KMS-11 (cell line): ENCODE measurements at regions not wholly inside any gene's neighbourhood (a gene's known extent, or its start where the extent isn't known, plus 50 kb on each side); places are given as distances from the start of the nearest gene placed in this dataset.

Experiments
- H2AFZ ChIP-seq: fragments of 200-600 bp; sonication (generic); 2 replicates; pipeline ENCODE4 v1.6.1; 2016; ENCODE audit warnings: antibody characterized with exemption, mixed run types, low read depth
- H3K27ac ChIP-seq: fragments of 200-600 bp; sonication (generic); 2 replicates; pipeline ENCODE4 v1.6.1; 2016; ENCODE audit warnings: mild to moderate bottlenecking, mixed run types
- H3K27me3 ChIP-seq: fragments of 200-600 bp; sonication (generic); 2 replicates; pipeline ENCODE4 v1.6.1; 2017; ENCODE audit warnings: mild to moderate bottlenecking, low read depth, mixed run types, moderate library complexity; ENCODE audit not compliant: insufficient read depth
- H3K36me3 ChIP-seq: fragments of 200-600 bp; sonication (generic); 2 replicates; pipeline ENCODE4 v1.6.1; 2017; ENCODE audit warnings: mild to moderate bottlenecking, mixed run types; ENCODE audit not compliant: insufficient read depth
- H3K4me1 ChIP-seq: fragments of 200-600 bp; sonication (generic); 2 replicates; pipeline ENCODE4 v1.6.1; 2016; ENCODE audit warnings: mild to moderate bottlenecking, low read depth, mixed run types; ENCODE audit not compliant: poor library complexity, severe bottlenecking
- H3K4me2 ChIP-seq: fragments of 200-600 bp; sonication (generic); 2 replicates; pipeline ENCODE4 v1.7.0; 2016; ENCODE audit warnings: mild to moderate bottlenecking, mixed run types
- H3K4me3 ChIP-seq: fragments of 200-600 bp; sonication (generic); IDR thresholded peaks from 2 replicates; pipeline ENCODE4 v1.6.1; 2017; ENCODE audit warnings: low read depth, low read length, mixed read lengths; ENCODE audit not compliant: insufficient read depth
- H3K79me2 ChIP-seq: fragments of 200-600 bp; sonication (generic); 2 replicates; pipeline ENCODE4 v1.6.1; 2016; ENCODE audit warnings: low read depth, mixed run types; ENCODE audit not compliant: insufficient read depth
- H3K9ac ChIP-seq: fragments of 200-600 bp; sonication (generic); 2 replicates; pipeline ENCODE4 v1.6.1; 2016; ENCODE audit warnings: mild to moderate bottlenecking, mixed run types
- H4K20me1 ChIP-seq: fragments of 200-600 bp; sonication (generic); 2 replicates; pipeline ENCODE4 v1.6.1; 2016; ENCODE audit warnings: mild to moderate bottlenecking, mixed run types; ENCODE audit not compliant: insufficient read depth
- CTCF ChIP-seq: fragments of 200-600 bp; sonication (generic); conservative IDR thresholded peaks from 2 replicates; pipeline ENCODE4 v1.6.1; 2017; ENCODE audit warnings: low read depth, mild to moderate bottlenecking, antibody characterized with exemption, low read length, moderate library complexity, mixed read lengths

GRCh38 chr7:142671506-142671905 is 77.8 kb upstream of the PRSS1 start:
- no peak overlapping the region for H3K27ac ChIP-seq
- no peak overlapping the region for H3K4me3 ChIP-seq
- H3K9ac ChIP-seq, result no peak overlapping the region

GRCh38 chr7:142670511-142670910 is 78.8 kb upstream of the PRSS1 start:
- no peaks in the 10 kb centered on the region for H3K4me1 ChIP-seq
- no peak overlapping the region for H2AFZ ChIP-seq

More at GRCh38 chr7:142671506-142671905, 77.8 kb upstream of the PRSS1 start:
- Histone ChIP-seq H3K4me1 (no peaks in the 10 kb centered on the region), H4K20me1 (no peaks in the 10 kb centered on the region), H3K27me3 (no peaks in the 10 kb centered on the region), H3K36me3 (no peaks in the 10 kb centered on the region), H3K79me2 (no peaks in the 10 kb centered on the region), H2AFZ (no peak overlapping the region), H3K4me2 (no peak overlapping the region)
- no peak for TF ChIP-seq CTCF

GRCh38 chr7:142669074-142669654 is 80.1 kb upstream of the PRSS1 start:
- Histone ChIP-seq H2AFZ (no peak overlapping the region), H3K4me2 (no peak overlapping the region), H3K27me3 (no peaks in the 10 kb centered on the region), H4K20me1 (no peaks in the 10 kb centered on the region), H3K27ac (no peak overlapping the region), H3K79me2 (no peaks in the 10 kb centered on the region), H3K4me3 (no peak overlapping the region), H3K4me1 (no peaks in the 10 kb centered on the region), H3K36me3 (no peaks in the 10 kb centered on the region), H3K9ac (no peak overlapping the region)
- TF ChIP-seq CTCF, result peak; percentile 80

More at GRCh38 chr7:142670511-142670910, 78.8 kb upstream of the PRSS1 start:
- Histone ChIP-seq H3K36me3 (no peaks in the 10 kb centered on the region), H3K4me2 (no peak overlapping the region), H3K27ac (no peak overlapping the region), H3K27me3 (no peaks in the 10 kb centered on the region), H3K4me3 (no peak overlapping the region), H3K79me2 (no peaks in the 10 kb centered on the region), H4K20me1 (no peaks in the 10 kb centered on the region), H3K9ac (no peak overlapping the region)
- TF ChIP-seq CTCF, result no peak

GRCh38 chr7:142668495-142668894 is 80.8 kb upstream of the PRSS1 start:
- no peak for TF ChIP-seq CTCF

More at GRCh38 chr7:142668495-142668894, 80.8 kb upstream of the PRSS1 start:
- H3K9ac ChIP-seq, result no peak overlapping the region
- H3K4me3 ChIP-seq, result no peak overlapping the region
- no peaks in the 10 kb centered on the region for H3K4me1 ChIP-seq
- H3K79me2 ChIP-seq, result no peaks in the 10 kb centered on the region
- no peak overlapping the region for H2AFZ ChIP-seq
- H3K27ac ChIP-seq, result no peak overlapping the region
- H3K36me3 ChIP-seq, result no peaks in the 10 kb centered on the region
- H3K27me3 ChIP-seq, result no peaks in the 10 kb centered on the region
- no peaks in the 10 kb centered on the region for H4K20me1 ChIP-seq
- no peak overlapping the region for H3K4me2 ChIP-seq
